ENCODE measurements at regions not wholly inside any gene's neighbourhood (a gene's known extent, or its start where the extent isn't known, plus 50 kb on each side); places are given as distances from the start of the nearest gene placed in this dataset.
"Not testable (repeated sequence)": the region's sequence is repeated elsewhere in the genome, so short reads cannot be mapped to it uniquely, and the experiment has no call there.

DNA sequence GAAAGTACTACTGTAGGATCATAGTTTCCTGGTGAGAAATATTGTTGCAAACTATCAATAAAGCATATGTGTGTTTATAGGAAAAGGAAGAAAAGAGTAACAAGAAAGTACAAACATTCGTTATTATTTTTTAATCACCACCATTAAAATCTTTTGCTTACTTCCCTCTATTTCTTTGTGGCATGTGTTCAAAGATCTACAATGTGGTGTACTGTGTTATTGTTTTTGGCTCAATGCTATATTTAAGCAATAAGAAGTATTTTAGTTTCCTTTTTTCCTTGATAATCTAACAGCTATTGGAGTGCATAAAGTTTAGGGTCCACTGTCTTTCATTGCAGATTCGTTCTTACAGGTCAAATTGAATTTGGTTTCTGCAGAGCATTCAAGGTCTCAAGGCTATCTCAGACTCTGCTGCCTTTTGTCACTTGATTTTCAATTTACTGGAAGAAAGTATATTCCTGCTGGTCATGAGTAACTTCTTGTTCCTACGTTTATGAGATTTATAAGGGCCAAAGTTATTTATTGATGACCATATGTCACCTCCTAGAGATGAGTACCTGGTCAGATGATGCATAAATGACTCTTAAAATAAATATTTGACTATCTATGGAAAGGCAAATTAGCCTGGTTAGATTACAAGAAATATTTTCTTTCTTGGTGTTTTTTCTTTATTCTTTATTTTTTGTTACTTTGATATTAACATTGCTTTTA, 323.0 kb downstream of the TMEM167A start:
- no peak for DNase-seq

DNA sequence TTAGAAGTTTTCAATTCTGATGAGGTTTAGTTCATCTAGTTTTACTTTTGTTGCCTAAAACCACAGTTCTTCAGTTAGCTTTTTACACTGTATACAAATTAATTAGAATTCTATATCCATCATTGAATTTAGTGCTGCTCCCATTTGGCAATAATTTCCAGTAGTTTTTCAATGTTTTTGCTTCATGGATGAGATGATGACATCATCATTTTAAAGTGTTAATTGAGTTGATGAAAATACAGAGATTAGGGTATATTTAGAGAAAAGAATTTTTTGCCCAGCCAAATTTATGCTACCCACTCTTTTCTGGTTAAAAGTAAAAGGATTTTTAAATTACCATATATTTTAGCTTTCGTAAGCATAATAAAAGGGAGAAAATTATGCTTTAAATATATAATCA, 323.8 kb downstream of the TMEM167A start:
- DNase-seq: no peak

- peak; percentile 17 for DNase-seq
Measured at GRCh38 chr5:82749461-82749820, 327.8 kb downstream of the TMEM167A start.

- DNase-seq: no peak
Measured at GRCh38 chr5:82748688-82749460, 328.3 kb downstream of the TMEM167A start.

DNA sequence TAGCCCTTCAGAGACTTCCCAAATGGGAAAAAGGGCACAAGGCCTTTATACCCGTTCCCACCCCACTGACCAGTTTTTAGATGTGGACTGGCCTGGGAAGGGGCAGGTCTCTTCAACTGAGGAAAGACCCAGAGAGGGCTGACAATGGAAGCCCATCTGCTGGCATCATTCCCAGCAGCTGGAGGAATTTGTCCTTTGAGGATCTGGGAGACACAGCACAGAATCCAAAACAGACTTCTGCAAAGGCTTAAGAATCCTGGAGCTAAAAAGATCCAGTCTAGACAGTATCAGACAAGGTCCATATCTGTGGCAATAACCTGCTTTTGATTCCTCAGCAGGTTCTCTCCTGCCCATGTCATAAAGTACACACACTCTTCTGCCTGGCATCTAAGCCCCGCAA, 329.2 kb downstream of the TMEM167A start:
- DNase-seq: no peak

DNA sequence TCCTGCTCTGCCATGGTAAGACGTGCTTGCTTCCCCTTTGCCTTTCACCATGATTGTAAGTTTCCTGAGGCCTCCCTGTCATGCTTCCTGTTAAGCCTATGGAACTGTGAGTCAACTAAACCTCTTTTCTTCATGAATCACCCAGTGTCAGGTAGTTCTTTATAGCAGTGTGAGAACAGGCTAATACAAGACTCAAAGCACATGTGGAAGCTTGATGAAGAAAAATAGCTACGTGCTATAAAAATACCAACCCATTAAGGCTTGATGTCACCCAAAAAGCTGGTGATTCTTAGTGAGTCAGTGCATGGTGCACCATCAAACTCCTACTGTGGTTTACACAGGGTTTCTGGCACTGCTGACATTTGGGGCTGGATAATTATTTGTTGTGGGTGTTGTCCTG, 332.2 kb downstream of the TMEM167A start:
- no peak for DNase-seq

DNA sequence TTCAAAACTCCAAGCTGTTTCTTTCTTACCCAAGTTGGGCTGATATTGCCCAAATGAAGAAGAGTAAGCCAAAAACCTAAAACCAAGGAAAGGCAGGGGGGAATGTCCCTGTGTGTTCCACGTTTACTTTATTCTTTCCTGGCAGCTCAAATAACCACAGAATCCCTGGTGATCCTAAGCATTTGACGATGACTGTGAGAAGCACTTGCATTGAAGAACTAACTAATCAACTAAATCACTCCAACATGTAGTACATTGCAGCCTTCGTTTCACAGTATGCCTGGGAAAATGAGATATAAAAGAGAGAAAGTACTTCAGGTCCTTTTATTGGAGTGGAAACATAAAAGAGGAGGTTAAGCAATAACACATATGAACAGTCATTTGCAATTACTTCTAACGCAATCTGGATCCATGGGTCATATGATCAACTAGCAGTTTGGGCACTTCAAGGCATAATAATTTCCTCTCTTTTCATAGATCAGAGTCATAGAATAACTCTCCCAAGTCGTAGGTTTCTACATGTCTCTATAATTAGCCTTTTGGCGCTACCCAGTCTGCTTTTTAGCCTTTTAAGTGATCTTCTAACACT, 338.4 kb downstream of the TMEM167A start:
- DNase-seq: no peak

GRCh38 chr5:82735160-82735789, 341.9 kb downstream of the TMEM167A start:
- no peak for DNase-seq

DNA sequence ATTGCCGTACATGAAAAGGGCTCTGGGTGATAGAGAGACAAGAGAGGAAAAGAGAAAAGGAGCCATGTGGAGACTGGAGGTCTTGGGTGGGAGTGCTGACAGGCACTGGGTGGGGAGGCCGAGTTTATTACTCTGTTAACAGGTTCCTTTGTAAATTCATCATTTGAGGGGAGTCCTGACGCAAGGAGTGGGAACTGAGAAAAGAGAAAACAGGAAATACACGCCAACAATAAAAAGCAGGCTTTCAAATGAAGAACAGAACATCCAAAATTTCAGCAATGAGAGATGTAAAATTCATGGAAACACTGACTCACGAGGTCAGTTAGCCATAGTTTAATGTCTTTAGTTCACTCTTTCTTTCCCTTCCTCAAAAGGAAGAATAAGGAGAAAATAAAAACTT, 342.8 kb downstream of the TMEM167A start:
- no peak for DNase-seq

- no peak for DNase-seq
Measured at GRCh38 chr5:82730913-82731312, 346.3 kb downstream of the TMEM167A start.

- DNase-seq: no peak
Measured at GRCh38 chr5:82728926-82729702, 348.1 kb downstream of the TMEM167A start.

DNA sequence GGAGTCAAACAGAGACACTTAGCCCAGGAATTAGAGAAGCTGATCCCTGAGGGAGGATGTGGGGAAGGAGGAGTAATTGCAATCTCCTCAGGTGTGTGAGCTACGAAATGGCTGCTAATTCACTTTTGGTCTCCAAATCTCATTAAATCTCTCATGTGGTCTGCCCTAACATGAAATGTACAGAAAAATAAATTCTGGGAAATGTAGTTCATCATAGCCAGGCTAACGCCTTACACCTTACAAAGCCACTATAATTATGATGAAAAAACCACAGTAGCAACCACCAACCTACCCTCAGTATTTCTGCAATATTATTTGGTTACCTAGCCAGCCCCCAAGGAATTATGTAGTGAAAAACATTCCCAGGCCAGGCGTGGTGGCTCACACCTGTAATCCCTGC, 354.0 kb downstream of the TMEM167A start:
- no peak for DNase-seq

DNA sequence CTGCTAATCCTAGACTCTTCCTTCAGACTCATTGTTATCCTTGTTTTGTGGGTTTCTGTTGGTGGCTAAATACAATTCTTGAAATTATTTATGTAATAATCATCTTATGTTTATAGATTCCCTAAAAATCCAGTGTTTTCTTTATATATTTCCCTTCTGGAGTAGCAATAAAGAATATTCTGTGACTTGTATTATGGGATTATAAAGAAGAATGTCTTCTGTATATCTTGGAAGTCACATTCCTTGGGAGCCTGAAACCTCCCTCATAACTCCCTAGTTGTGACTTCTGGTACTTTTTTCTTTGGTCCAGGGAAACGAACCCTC, 356.1 kb downstream of the TMEM167A start:
- DNase-seq: no peak

- DNase-seq: no peak
Measured at GRCh38 chr5:82720213-82721086, 356.7 kb downstream of the TMEM167A start.

GRCh38 chr5:82719368-82719767, 357.8 kb downstream of the TMEM167A start:
- DNase-seq: no peak

- DNase-seq: no peak
Measured at GRCh38 chr5:82717738-82718137, 359.5 kb downstream of the TMEM167A start.

DNA sequence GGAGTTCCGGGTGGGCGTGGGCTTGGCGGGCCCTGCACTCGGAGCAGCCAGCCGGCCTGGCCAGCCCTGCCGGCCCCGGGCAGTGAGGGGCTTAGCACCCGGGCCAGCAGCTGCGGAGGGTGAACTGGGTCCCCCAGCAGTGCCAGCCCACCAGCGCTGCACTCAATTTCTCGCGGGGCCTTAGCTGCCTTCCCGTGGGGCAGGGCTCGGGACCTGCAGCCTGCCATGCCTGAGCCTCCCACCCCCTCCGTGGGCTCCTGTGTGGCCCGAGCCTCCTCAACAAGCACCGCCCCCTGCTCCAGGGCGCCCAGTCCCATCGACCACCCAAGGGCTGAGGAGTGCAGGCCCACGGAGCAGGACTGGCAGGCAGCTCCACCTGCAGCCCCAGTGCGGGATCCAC, 362.5 kb downstream of the TMEM167A start:
- DNase-seq: not testable (repeated sequence)

GRCh38 chr5:82713811-82714210, 363.4 kb downstream of the TMEM167A start:
- no peak for DNase-seq

DNA sequence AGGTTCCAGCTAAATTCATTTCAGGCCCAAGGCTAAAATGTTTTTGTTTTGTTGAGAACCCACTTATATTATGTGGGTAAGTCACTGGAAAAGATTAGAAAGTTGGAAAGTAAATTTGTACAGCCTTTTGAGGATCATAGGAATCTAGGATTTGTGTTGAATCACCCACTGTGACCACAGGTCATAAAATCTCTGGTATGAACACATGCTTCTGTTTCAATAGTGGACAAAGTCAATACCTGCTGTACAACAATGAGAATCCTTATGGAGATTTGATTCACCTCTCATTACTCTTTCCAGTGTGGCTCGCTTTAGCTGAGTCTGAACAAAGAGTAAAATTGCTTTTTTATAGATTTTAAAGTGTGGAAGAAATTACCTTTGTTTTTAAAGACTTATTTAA, 369.5 kb downstream of the TMEM167A start:
- no peak for DNase-seq

GRCh38 chr5:82704381-82704780, 372.8 kb downstream of the TMEM167A start:
- DNase-seq: no peak

DNA sequence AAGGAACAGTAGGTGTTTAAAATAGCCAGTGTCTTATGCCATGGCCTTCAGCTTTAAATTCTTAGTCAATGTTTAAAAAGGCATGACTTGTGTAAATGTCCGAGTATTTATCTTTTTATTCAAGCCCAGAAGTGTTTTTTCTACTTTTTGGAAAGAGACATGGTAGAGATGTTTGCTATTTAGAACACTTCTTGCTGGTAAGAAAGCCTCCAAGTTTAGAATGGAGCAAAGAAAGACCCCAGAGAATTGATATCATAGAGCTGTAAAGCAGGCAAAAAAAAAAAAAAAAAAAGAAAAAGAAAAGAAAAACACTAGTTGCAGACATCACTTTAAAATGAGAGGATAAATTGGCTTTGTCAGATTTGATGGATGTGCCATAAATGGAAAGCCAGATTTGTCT, 375.1 kb downstream of the TMEM167A start:
- DNase-seq: no peak

- DNase-seq: no peak
Measured at GRCh38 chr5:82699737-82700136, 377.5 kb downstream of the TMEM167A start.
